Endothelial cell of umbilical vein (primary cell): ENCODE measurements at regions not wholly inside any gene's neighbourhood (a gene's known extent, or its start where the extent isn't known, plus 50 kb on each side); places are given as distances from the start of the nearest gene placed in this dataset.

Experiments used
- BruUV-seq: library from RNA; stranded (reverse); fragments of 400-500 nt; replicated peaks from 2 replicates; lab custom pipeline; 2021; lab: Mats Ljungman, UMichigan
- CTCF ChIA-PET: fragments of 300-600, 350-600 bp; sonication (Branson Sonifier 250); formaldehyde crosslinking; loops from one replicate; lab custom pipeline; 2021; ENCODE audit warnings: antibody characterized with exemption, inconsistent platforms; lab: Charles Lee
- POLR2A ChIA-PET: fragments of 300-600, 350-600 bp; sonication (Branson Sonifier 250); formaldehyde crosslinking; loops from one replicate; lab custom pipeline; 2021; ENCODE audit warnings: antibody characterized with exemption, inconsistent platforms; lab: Charles Lee
- DNase-seq: peaks from one replicate; pipeline ENCODE4 v3.0.0-alpha.2; 2011; ENCODE audit warnings: low read depth, low spot score
- FAIRE-seq: peaks from 2 replicates; lab custom pipeline; 2011; peaks lifted over from hg19 to GRCh38; lab: Jason Lieb, UNC
- H2AFZ ChIP-seq: 2 replicates; pipeline ENCODE4 v1.6.0; 2012; ENCODE audit warnings: low read depth, low read length, control low read depth, inconsistent platforms
- H3K27ac ChIP-seq: 2 replicates; pipeline ENCODE4 v1.5.1; 2011; ENCODE audit warnings: low read depth, mild to moderate bottlenecking, control low read depth, low read length, moderate library complexity; ENCODE audit not compliant: insufficient read depth
- H3K27me3 ChIP-seq, 2 experiments: 2 replicates each; pipeline versions ENCODE4 v1.6.0 to v1.6.1; 2011; ENCODE audit warnings: low read length in 2 of 2, mixed read lengths in 1 of 2; ENCODE audit not compliant: control insufficient read depth in 2 of 2, insufficient read depth in 2 of 2
- H3K36me3 ChIP-seq, 2 experiments: 2 replicates in 1 of 2; 3 replicates in 1 of 2; pipeline ENCODE4 v1.5.1; 2011; ENCODE audit warnings: low read length in 2 of 2, mild to moderate bottlenecking in 1 of 2, moderate library complexity in 1 of 2; ENCODE audit not compliant: control insufficient read depth in 2 of 2, insufficient read depth in 2 of 2; ENCODE audit errors: extremely low read depth in 1 of 2
- H3K4me1 ChIP-seq: 3 replicates; pipeline ENCODE4 v1.5.1; 2011; ENCODE audit warnings: mild to moderate bottlenecking, low read length; ENCODE audit not compliant: control insufficient read depth, insufficient read depth; ENCODE audit errors: extremely low read depth
- H3K4me2 ChIP-seq: 2 replicates; pipeline ENCODE4 v1.6.1; 2011; ENCODE audit warnings: low read length, control low read depth, mixed read lengths; ENCODE audit not compliant: insufficient read depth
- H3K4me3 ChIP-seq, 3 experiments: fragments of 200-600 bp in 1 of 3; sonication (generic), shearing (Covaris generic) in 1 of 3; replicated peaks in 1 of 3; 2 replicates each; pipeline ENCODE4 v1.5.1; 2011 to 2016; ENCODE audit warnings: control low read depth in 3 of 3, low read length in 3 of 3, mild to moderate bottlenecking in 2 of 3, inconsistent platforms in 1 of 3, low read depth in 1 of 3, moderate library complexity in 1 of 3; ENCODE audit not compliant: insufficient read depth in 1 of 3
- H3K79me2 ChIP-seq: 2 replicates; pipeline ENCODE4 v1.6.0; 2012; ENCODE audit warnings: low read length, inconsistent platforms; ENCODE audit not compliant: control insufficient read depth, insufficient read depth
- H3K9ac ChIP-seq: replicated peaks from 2 replicates; pipeline ENCODE3; 2011; ENCODE audit warnings: low read length, control low read depth; ENCODE audit not compliant: insufficient read depth; ENCODE audit errors: extremely low read depth
- H3K9me1 ChIP-seq: replicated peaks from 3 replicates; pipeline ENCODE4 v1.6.0; 2011; ENCODE audit warnings: mild to moderate bottlenecking, low read length; ENCODE audit not compliant: control insufficient read depth, insufficient read depth; ENCODE audit errors: extremely low read depth
- H3K9me3 ChIP-seq: replicated peaks from 2 replicates; pipeline ENCODE4 v1.5.1; 2012; ENCODE audit warnings: low read length, inconsistent platforms; ENCODE audit not compliant: control insufficient read depth, insufficient read depth
- H4K20me1 ChIP-seq: replicated peaks from 2 replicates; pipeline ENCODE3; 2011; ENCODE audit warnings: mild to moderate bottlenecking, low read length; ENCODE audit not compliant: control insufficient read depth, insufficient read depth; ENCODE audit errors: extremely low read depth
- EZH2 ChIP-seq: IDR thresholded peaks from 2 replicates; pipeline ENCODE4 v1.6.1; 2012; ENCODE audit warnings: borderline replicate concordance, low read depth, mild to moderate bottlenecking, moderate library complexity, low read length, inconsistent platforms; ENCODE audit not compliant: severe bottlenecking
- FOS ChIP-seq: IDR thresholded peaks from 2 replicates; pipeline ENCODE4 v1.6.1; 2011; ENCODE audit warnings: mild to moderate bottlenecking, low read length, moderate library complexity, borderline replicate concordance; ENCODE audit not compliant: insufficient read depth
- GATA2 ChIP-seq: IDR thresholded peaks from 2 replicates; pipeline ENCODE4 v1.7.0; 2011; ENCODE audit warnings: low read depth, mild to moderate bottlenecking, moderate library complexity, mixed read lengths, low read length; ENCODE audit not compliant: insufficient read length, insufficient read depth
- JUN ChIP-seq: IDR thresholded peaks from 2 replicates; pipeline ENCODE4 v1.6.1; 2011; ENCODE audit warnings: borderline replicate concordance, low read depth; ENCODE audit not compliant: insufficient read length, insufficient read depth
- MYC ChIP-seq: IDR thresholded peaks from one replicate; pipeline ENCODE4 v1.6.1; 2011; ENCODE audit warnings: mild to moderate bottlenecking, low read depth, low read length
- POLR2A ChIP-seq: IDR thresholded peaks from 2 replicates; pipeline ENCODE4 v1.6.1; 2012; ENCODE audit warnings: low read depth, mild to moderate bottlenecking, control low read depth, low read length
- POLR2AphosphoS5 ChIP-seq: IDR thresholded peaks from 2 replicates; pipeline ENCODE4 v1.6.1; 2012; ENCODE audit warnings: low read depth, mild to moderate bottlenecking, control low read depth, low read length, moderate library complexity; ENCODE audit not compliant: insufficient read depth
- dilution Hi-C: fragments of 300-500 bp; cut with MboI; formaldehyde crosslinking; loops from one replicate; pipeline ENCODE4 v1.15.0; 2019; ENCODE audit warnings: low sequenced_read_pairs; ENCODE audit not compliant: extremely low pct_ligation_motif_present
- intact Hi-C: fragments of 100-400 bp; cut with micrococcal nuclease; formaldehyde crosslinking; loops from one replicate; pipeline ENCODE4 v1.10.0; 2022
- TF ChIP-seq, protein P1 (sequence below): IDR thresholded peaks from 2 replicates; pipeline ENCODE4 v1.6.1; 2011; ENCODE audit not compliant: insufficient read depth, insufficient read length
- TF ChIP-seq, protein P2 (sequence below), 2 donors: IDR thresholded peaks; 1 replicate in 1 of 2; 2 replicates in 1 of 2; pipeline ENCODE4 v1.5.1; 2011; ENCODE audit warnings: low read length in 2 of 2, mild to moderate bottlenecking in 2 of 2, moderate library complexity in 2 of 2, control low read depth in 1 of 2, inconsistent platforms in 1 of 2, low read depth in 1 of 2; ENCODE audit not compliant: insufficient read depth in 1 of 2; ENCODE audit errors: extremely low read depth in 1 of 2

DNA sequence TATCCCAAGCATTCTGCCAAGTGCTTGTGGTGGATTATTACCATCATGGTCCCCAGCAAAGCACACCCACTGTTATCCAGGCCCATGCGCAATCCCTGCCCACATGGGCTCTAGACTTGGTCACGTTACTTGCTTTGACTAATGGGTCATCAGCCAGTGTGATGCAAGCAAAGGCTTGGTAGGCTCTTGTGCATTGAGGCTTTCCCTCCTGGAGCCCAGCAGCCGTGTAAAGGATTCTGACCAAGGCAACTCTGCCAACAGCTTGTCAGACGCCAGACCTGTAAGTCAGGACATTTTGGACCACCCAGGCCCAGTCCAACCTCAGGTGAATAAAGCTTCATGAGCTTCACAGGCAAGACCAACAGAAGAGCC, 93.9 kb downstream of the ABHD5 start:
- Histone ChIP-seq H3K9ac (no peak overlapping the region), H3K4me2 (no peak overlapping the region), H3K27me3 (peaks cover 4 to 11% of the 10 kb centered on the region in 2 experiments), H3K9me3 (no peaks in the 10 kb centered on the region), H3K9me1 (no peaks in the 10 kb centered on the region), H3K79me2 (no peaks in the 10 kb centered on the region), H3K4me3 (no peak overlapping the region), H3K36me3 (no peaks in the 10 kb centered on the region), H4K20me1 (no peaks in the 10 kb centered on the region), H3K27ac (no peak overlapping the region), H2AFZ (no peak overlapping the region), H3K4me1 (no peaks in the 10 kb centered on the region)
- ChIA-PET POLR2A (no interaction called here), CTCF (interaction anchor here (0.7 to 1.4 kb wide), 3 partner anchors 14 to 22 kb away, joined by 3 to 4 read pairs (median 3); no protein-coding TSS in a partner anchor)
- TF ChIP-seq EZH2: no peak
- TF ChIP-seq, protein P1, sequence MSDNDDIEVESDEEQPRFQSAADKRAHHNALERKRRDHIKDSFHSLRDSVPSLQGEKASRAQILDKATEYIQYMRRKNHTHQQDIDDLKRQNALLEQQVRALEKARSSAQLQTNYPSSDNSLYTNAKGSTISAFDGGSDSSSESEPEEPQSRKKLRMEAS: no peak
- TF ChIP-seq GATA2: no peak
- no peak for TF ChIP-seq POLR2AphosphoS5
- no peak for TF ChIP-seq MYC
- TF ChIP-seq JUN: no peak
- no peak for TF ChIP-seq POLR2A
- TF ChIP-seq, protein P2, sequence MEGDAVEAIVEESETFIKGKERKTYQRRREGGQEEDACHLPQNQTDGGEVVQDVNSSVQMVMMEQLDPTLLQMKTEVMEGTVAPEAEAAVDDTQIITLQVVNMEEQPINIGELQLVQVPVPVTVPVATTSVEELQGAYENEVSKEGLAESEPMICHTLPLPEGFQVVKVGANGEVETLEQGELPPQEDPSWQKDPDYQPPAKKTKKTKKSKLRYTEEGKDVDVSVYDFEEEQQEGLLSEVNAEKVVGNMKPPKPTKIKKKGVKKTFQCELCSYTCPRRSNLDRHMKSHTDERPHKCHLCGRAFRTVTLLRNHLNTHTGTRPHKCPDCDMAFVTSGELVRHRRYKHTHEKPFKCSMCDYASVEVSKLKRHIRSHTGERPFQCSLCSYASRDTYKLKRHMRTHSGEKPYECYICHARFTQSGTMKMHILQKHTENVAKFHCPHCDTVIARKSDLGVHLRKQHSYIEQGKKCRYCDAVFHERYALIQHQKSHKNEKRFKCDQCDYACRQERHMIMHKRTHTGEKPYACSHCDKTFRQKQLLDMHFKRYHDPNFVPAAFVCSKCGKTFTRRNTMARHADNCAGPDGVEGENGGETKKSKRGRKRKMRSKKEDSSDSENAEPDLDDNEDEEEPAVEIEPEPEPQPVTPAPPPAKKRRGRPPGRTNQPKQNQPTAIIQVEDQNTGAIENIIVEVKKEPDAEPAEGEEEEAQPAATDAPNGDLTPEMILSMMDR (IDR thresholded peaks at IDR 0.05; ENCODE audit: extremely low read depth in 1 of 2, insufficient read depth in 1 of 2, low read depth in 1 of 2, low read length in 2 of 2): no peak
- no peak for TF ChIP-seq FOS
- FAIRE-seq (no peak), DNase-seq (no peak)
- BruUV-seq: no TSS peak
- intact Hi-C loops (no loop called here), dilution Hi-C loops (no loop called here)
